ENCODE measurements at regions not wholly inside any gene's neighbourhood (a gene's known extent, or its start where the extent isn't known, plus 50 kb on each side); places are given as distances from the start of the nearest gene placed in this dataset.
A peak's percentile ranks its signal among the peaks of the same experiment; 100 is the strongest.

DNA sequence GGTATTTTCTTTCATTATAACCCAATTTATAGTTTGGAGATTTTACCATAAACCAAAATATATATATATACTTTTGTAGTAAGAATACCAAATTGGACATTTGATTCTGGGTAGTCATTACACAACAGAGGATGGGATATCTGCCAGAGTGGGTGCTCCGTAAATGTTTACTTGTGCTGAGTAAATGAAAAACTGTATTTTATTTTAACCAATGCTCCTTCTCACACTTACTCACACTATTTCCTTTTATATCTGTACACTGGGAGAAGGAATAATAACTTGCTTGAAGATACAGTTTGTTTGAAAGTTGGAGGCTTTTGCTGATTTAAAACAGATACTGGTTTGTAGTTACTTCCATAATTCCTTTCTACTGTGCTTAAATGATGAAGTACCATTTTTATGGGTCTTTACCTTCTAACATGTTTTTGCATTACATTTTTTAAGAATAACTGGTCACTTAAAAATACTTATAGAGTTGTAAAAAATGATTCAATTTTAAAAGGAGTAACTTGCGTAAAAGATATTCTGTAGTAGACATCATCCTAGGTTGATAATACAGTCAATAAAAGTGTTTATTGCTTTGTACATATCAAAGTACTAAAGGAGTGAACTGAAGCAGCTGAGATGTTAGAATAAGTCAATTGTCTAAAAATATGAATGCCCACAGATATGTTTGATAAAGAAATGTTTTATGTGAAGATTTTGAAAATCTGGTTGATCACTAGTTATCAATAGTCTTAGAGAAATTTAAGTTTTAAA lies 411.7 kb downstream of the UTRN start:
- Histone ChIP-seq H3K4me2 (ENCODE audit: low read depth, low read length) (no peak overlapping the region), H3K27ac (ENCODE audit: extremely low read length, insufficient read depth, low read length) (no peak overlapping the region)

More for the DNA sequence above, 411.7 kb downstream of the UTRN start:
- Histone ChIP-seq H3K9me3 (ENCODE audit: low read length) (no peaks in the 10 kb centered on the region), H3K9ac (ENCODE audit: insufficient read depth, low read depth, low read length) (no peak overlapping the region), H3K79me2 (ENCODE audit: insufficient read depth, low read length) (no peaks in the 10 kb centered on the region), H2AFZ (ENCODE audit: low read length) (no peak overlapping the region), H3K4me1 (ENCODE audit: insufficient read depth, low read length) (peaks cover 29% of the 10 kb centered on the region), H3K4me3 (replicated peaks in 1 of 3; ENCODE audit: insufficient read depth in 1 of 3, low read depth in 2 of 3, low read length in 3 of 3) (no peak overlapping the region), H3K27me3 (ENCODE audit: control insufficient read depth in 1 of 2, insufficient read depth in 2 of 2, low read length in 2 of 2) (no peaks in the 10 kb centered on the region), H3K36me3 (replicated peaks in 1 of 2; ENCODE audit: control insufficient read depth in 1 of 2, insufficient read depth in 2 of 2, low read length in 2 of 2) (peaks cover 8 to 14% of the 10 kb centered on the region in 2 experiments; a peak in 4 of 5 replicates), H4K20me1 (ENCODE audit: insufficient read depth, low read length) (peaks cover 2% of the 10 kb centered on the region; the same call in 1 of the 2 replicates)
- no TSS peak for BruUV-seq (replicated peaks)
- ATAC-seq (no peak; the same call in 2 of the 3 replicates), FAIRE-seq (no peak), DNase-seq (ENCODE audit: low spot score) (no peak)
- POLR2A ChIA-PET: no interaction called here
- 78% methylated on average over 2 of the region's 2 CpGs for WGBS (ENCODE audit: low lambda C conversion rate)
- CTCF ChIA-PET (ENCODE audit: low intra/inter-chr PET ratio, low total read pairs): no interaction called here
- in situ Hi-C loops (cut with HindIII; ENCODE audit: extremely low pct_ligation_motif_present, low pct_unique_long_range_greater_than_20kb) (no loop called here), intact Hi-C loops (cut with micrococcal nuclease; ENCODE audit: unreplicated experiment) (no loop called here)
- TF ChIP-seq PCBP2 (optimal IDR thresholded peaks at IDR 0.05; ENCODE audit: low read depth, low read length, poor library complexity, severe bottlenecking) (no peak), KDM6A (CRISPR knock-in tag; IDR thresholded peaks at IDR 0.05; ENCODE audit: low read depth) (no peak), ZNF773 (CRISPR knock-in tag; IDR thresholded peaks at IDR 0.05; ENCODE audit: borderline replicate concordance) (no peak), THAP11 (CRISPR knock-in tag; IDR thresholded peaks at IDR 0.05) (no peak), SALL2 (CRISPR knock-in tag; IDR thresholded peaks at IDR 0.05) (no peak), SIN3B (IDR thresholded peaks at IDR 0.05; ENCODE audit: low read length) (no peak), POLR2A (IDR thresholded peaks at IDR 0.05; ENCODE audit: insufficient read depth in 1 of 2, low read depth in 2 of 2, low read length in 2 of 2) (no peak), ZNF263 (CRISPR knock-in tag; IDR thresholded peaks at IDR 0.05) (no peak), ZNF788 (CRISPR knock-in tag; IDR thresholded peaks at IDR 0.05; ENCODE audit: borderline replicate concordance) (no peak), ZNF577 (CRISPR knock-in tag; IDR thresholded peaks at IDR 0.05; ENCODE audit: borderline replicate concordance, low read depth) (no peak), HCFC1 (IDR thresholded peaks at IDR 0.05; ENCODE audit: low read depth, low read length) (no peak), CEBPG (CRISPR knock-in tag; IDR thresholded peaks at IDR 0.05) (peak; percentile 43; the same call in 1 of the 2 replicates)
- TF ChIP-seq, protein P1, sequence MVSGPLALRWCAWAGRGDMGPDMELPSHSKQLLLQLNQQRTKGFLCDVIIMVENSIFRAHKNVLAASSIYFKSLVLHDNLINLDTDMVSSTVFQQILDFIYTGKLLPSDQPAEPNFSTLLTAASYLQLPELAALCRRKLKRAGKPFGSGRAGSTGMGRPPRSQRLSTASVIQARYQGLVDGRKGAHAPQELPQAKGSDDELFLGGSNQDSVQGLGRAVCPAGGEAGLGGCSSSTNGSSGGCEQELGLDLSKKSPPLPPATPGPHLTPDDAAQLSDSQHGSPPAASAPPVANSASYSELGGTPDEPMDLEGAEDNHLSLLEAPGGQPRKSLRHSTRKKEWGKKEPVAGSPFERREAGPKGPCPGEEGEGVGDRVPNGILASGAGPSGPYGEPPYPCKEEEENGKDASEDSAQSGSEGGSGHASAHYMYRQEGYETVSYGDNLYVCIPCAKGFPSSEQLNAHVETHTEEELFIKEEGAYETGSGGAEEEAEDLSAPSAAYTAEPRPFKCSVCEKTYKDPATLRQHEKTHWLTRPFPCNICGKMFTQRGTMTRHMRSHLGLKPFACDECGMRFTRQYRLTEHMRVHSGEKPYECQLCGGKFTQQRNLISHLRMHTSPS (CRISPR knock-in tag; IDR thresholded peaks at IDR 0.05; ENCODE audit: low read depth): no peak
- TF ChIP-seq, protein P2, sequence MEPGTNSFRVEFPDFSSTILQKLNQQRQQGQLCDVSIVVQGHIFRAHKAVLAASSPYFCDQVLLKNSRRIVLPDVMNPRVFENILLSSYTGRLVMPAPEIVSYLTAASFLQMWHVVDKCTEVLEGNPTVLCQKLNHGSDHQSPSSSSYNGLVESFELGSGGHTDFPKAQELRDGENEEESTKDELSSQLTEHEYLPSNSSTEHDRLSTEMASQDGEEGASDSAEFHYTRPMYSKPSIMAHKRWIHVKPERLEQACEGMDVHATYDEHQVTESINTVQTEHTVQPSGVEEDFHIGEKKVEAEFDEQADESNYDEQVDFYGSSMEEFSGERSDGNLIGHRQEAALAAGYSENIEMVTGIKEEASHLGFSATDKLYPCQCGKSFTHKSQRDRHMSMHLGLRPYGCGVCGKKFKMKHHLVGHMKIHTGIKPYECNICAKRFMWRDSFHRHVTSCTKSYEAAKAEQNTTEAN (CRISPR knock-in tag; conservative IDR thresholded peaks at IDR 0.05): 0 out of 2 replicates have a peak, but pooled peaks have one; percentile 26
- TF ChIP-seq, protein P3, sequence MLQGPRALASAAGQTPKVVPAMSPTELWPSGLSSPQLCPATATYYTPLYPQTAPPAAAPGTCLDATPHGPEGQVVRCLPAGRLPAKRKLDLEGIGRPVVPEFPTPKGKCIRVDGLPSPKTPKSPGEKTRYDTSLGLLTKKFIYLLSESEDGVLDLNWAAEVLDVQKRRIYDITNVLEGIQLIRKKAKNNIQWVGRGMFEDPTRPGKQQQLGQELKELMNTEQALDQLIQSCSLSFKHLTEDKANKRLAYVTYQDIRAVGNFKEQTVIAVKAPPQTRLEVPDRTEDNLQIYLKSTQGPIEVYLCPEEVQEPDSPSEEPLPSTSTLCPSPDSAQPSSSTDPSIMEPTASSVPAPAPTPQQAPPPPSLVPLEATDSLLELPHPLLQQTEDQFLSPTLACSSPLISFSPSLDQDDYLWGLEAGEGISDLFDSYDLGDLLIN (CRISPR knock-in tag; IDR thresholded peaks at IDR 0.05; ENCODE audit: borderline replicate concordance): no peak
- TF ChIP-seq, protein P4, sequence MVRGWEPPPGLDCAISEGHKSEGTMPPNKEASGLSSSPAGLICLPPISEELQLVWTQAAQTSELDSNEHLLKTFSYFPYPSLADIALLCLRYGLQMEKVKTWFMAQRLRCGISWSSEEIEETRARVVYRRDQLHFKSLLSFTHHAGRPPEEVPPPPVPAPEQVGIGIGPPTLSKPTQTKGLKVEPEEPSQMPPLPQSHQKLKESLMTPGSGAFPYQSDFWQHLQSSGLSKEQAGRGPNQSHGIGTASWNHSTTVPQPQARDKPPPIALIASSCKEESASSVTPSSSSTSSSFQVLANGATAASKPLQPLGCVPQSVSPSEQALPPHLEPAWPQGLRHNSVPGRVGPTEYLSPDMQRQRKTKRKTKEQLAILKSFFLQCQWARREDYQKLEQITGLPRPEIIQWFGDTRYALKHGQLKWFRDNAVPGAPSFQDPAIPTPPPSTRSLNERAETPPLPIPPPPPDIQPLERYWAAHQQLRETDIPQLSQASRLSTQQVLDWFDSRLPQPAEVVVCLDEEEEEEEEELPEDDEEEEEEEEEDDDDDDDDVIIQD (CRISPR knock-in tag; IDR thresholded peaks at IDR 0.05; ENCODE audit: low read depth): peak; percentile 67; the same call in 1 of the 2 replicates

Measured in HepG2 (cell line).